Prostate gland (tissue), 2 donors: ENCODE measurements at regions not wholly inside any gene's neighbourhood (a gene's known extent, or its start where the extent isn't known, plus 50 kb on each side); places are given as distances from the start of the nearest gene placed in this dataset.

Experiments used
- DNase-seq: peaks from one replicate; pipeline ENCODE4 v3.0.0-alpha.2; 2019; ENCODE audit warnings: low spot score
- H3K27ac ChIP-seq, 2 donors: fragments of 200-600 bp; sonication (generic); 2 replicates each; pipeline ENCODE4 v1.5.1; 2017 to 2019
- H3K27me3 ChIP-seq: fragments of 200-600 bp; sonication (generic); replicated peaks from 2 replicates; pipeline ENCODE4 v1.5.1; 2019; ENCODE audit not compliant: insufficient read depth
- H3K36me3 ChIP-seq, 2 donors: fragments of 200-600 bp; sonication (generic); 1 replicate in 1 of 2; 2 replicates in 1 of 2; pipeline versions ENCODE4 v1.5.1 to v1.8.1; 2017 to 2019
- H3K4me1 ChIP-seq: fragments of 200-600 bp; sonication (generic); replicated peaks from 2 replicates; pipeline ENCODE4 v1.5.1; 2019
- H3K4me3 ChIP-seq, 2 donors: fragments of 200-600 bp; sonication (generic); 2 replicates each; pipeline ENCODE4 v1.5.1; 2017 to 2019
- H3K9me3 ChIP-seq: fragments of 200-600 bp; sonication (generic); 2 replicates; pipeline ENCODE4 v1.5.1; 2017
- CTCF ChIP-seq, 4 experiments: fragments of 200-600 bp in 2 of 4; fragments of 450-650 bp in 2 of 4; sonication (generic) in 2 of 4; IDR thresholded peaks; 1 replicate in 3 of 4; 2 replicates in 1 of 4; pipeline ENCODE4 v1.5.1; 2016 to 2019; ENCODE audit warnings: antibody characterized with exemption in 4 of 4, mild to moderate bottlenecking in 2 of 4, moderate library complexity in 2 of 4
- POLR2A ChIP-seq: fragments of 450-650 bp; IDR thresholded peaks from one replicate; pipeline ENCODE4 v1.6.1; 2016; ENCODE audit warnings: antibody characterized with exemption, mild to moderate bottlenecking
- POLR2AphosphoS5 ChIP-seq: sonication (generic); formaldehyde crosslinking; IDR thresholded peaks from one replicate; pipeline ENCODE4 v1.6.1; 2017; ENCODE audit warnings: antibody characterized with exemption
- WGBS: methylation state at CpG from one replicate; pipeline ENCODE4 v1.1.5; 2018; 5-methylcytosine and 5-hydroxymethylcytosine counted together
- intact Hi-C: fragments of 100-400 bp; cut with DNase I; formaldehyde crosslinking; loops from one replicate; pipeline ENCODE4 v1.14.2; 2022

- H3K4me1 ChIP-seq, result no peaks in the 10 kb centered on the region
- no peaks in the 10 kb centered on the region for H3K27me3 ChIP-seq
- H3K4me3 ChIP-seq, result no peak overlapping the region
- no peak for DNase-seq
- H3K27ac ChIP-seq, result no peak overlapping the region
- H3K36me3 ChIP-seq, result no peaks in the 10 kb centered on the region
- H3K9me3 ChIP-seq, result no peaks in the 10 kb centered on the region
- intact Hi-C loops, result no loop called here
- TF ChIP-seq POLR2A (no peak), POLR2AphosphoS5 (no peak), CTCF (IDR thresholded peaks at IDR 0.05) (no peak)
- WGBS, result 96% methylated on average over 2 of the region's 2 CpGs
Measured at GRCh38 chrX:8946563-8946962, 87.4 kb downstream of the FAM9B start.

- H3K27me3 ChIP-seq, result no peaks in the 10 kb centered on the region
- WGBS, result 49% methylated on average over 3 of the region's 3 CpGs
- no peaks in the 10 kb centered on the region for H3K9me3 ChIP-seq
- no peaks in the 10 kb centered on the region for H3K4me1 ChIP-seq
- H3K27ac ChIP-seq, result no peak overlapping the region
- intact Hi-C loops, result no loop called here
- H3K36me3 ChIP-seq, result no peaks in the 10 kb centered on the region
- DNase-seq, result no peak
- TF ChIP-seq CTCF (IDR thresholded peaks at IDR 0.05), result no peak
- TF ChIP-seq POLR2AphosphoS5, result no peak
- TF ChIP-seq POLR2A, result no peak
- no peak overlapping the region for H3K4me3 ChIP-seq
Measured at GRCh38 chrX:8939322-8939721, 94.6 kb downstream of the FAM9B start.

GRCh38 chrX:8927701-8928100, 106.2 kb downstream of the FAM9B start:
- Histone ChIP-seq H3K4me3 (no peak overlapping the region), H3K36me3 (no peaks in the 10 kb centered on the region), H3K4me1 (no peaks in the 10 kb centered on the region), H3K27me3 (no peaks in the 10 kb centered on the region), H3K9me3 (no peaks in the 10 kb centered on the region), H3K27ac (no peak overlapping the region)
- WGBS, result 39% methylated on average over 7 of the region's 7 CpGs
- intact Hi-C loops, result no loop called here
- TF ChIP-seq CTCF (IDR thresholded peaks at IDR 0.05) (no peak), POLR2A (no peak), POLR2AphosphoS5 (no peak)
- DNase-seq, result no peak

- intact Hi-C loops, result no loop called here
- no peak overlapping the region for H3K4me3 ChIP-seq
- H3K4me1 ChIP-seq, result no peaks in the 10 kb centered on the region
- no peak overlapping the region for H3K27ac ChIP-seq
- 48% methylated on average over 5 of the region's 5 CpGs for WGBS
- no peaks in the 10 kb centered on the region for H3K27me3 ChIP-seq
- DNase-seq, result no peak
- no peak for TF ChIP-seq POLR2AphosphoS5
- no peak for TF ChIP-seq CTCF (IDR thresholded peaks at IDR 0.05)
- no peak for TF ChIP-seq POLR2A
- H3K36me3 ChIP-seq, result no peaks in the 10 kb centered on the region
- no peaks in the 10 kb centered on the region for H3K9me3 ChIP-seq
Measured at GRCh38 chrX:8927066-8927635, 106.8 kb downstream of the FAM9B start.

- 61% methylated on average over 2 of the region's 2 CpGs for WGBS
- TF ChIP-seq POLR2A (no peak), POLR2AphosphoS5 (no peak), CTCF (IDR thresholded peaks at IDR 0.05) (no peak)
Measured at GRCh38 chrX:8921615-8922014, 112.3 kb downstream of the FAM9B start.

More at GRCh38 chrX:8921615-8922014, 112.3 kb downstream of the FAM9B start:
- Histone ChIP-seq H3K4me3 (no peak overlapping the region), H3K27me3 (no peaks in the 10 kb centered on the region), H3K36me3 (no peaks in the 10 kb centered on the region), H3K4me1 (no peaks in the 10 kb centered on the region), H3K9me3 (no peaks in the 10 kb centered on the region), H3K27ac (no peak overlapping the region)
- no peak for DNase-seq
- intact Hi-C loops, result no loop called here
